Osteocyte (in vitro differentiated cells): ENCODE measurements at regions not wholly inside any gene's neighbourhood (a gene's known extent, or its start where the extent isn't known, plus 50 kb on each side); places are given as distances from the start of the nearest gene placed in this dataset.
"Not testable (repeated sequence)": the region's sequence is repeated elsewhere in the genome, so short reads cannot be mapped to it uniquely, and the experiment has no call there.

Source experiments
- DNase-seq: peaks from one replicate; pipeline ENCODE4 v3.0.0; 2021; ENCODE audit warnings: mixed read lengths; ENCODE audit not compliant: unreplicated experiment; ENCODE audit errors: extremely low spot score
- H3K27ac Mint-ChIP-seq: one replicate; pipeline ENCODE4 v1.8.0; 2021; ENCODE audit warnings: mild to moderate bottlenecking, mixed read lengths; ENCODE audit not compliant: unreplicated experiment
- H3K27me3 Mint-ChIP-seq: one replicate; pipeline ENCODE4 v1.8.0; 2021; ENCODE audit warnings: mixed read lengths; ENCODE audit not compliant: unreplicated experiment
- H3K36me3 Mint-ChIP-seq: one replicate; pipeline ENCODE4 v1.8.0; 2021; ENCODE audit warnings: mixed read lengths; ENCODE audit not compliant: unreplicated experiment
- H3K4me1 Mint-ChIP-seq: one replicate; pipeline ENCODE4 v1.8.0; 2021; ENCODE audit warnings: mixed read lengths; ENCODE audit not compliant: unreplicated experiment
- H3K4me3 Mint-ChIP-seq: one replicate; pipeline ENCODE4 v1.8.0; 2021; ENCODE audit warnings: mild to moderate bottlenecking, moderate library complexity, mixed read lengths; ENCODE audit not compliant: unreplicated experiment
- H3K9me3 Mint-ChIP-seq: one replicate; pipeline ENCODE4 v1.8.0; 2021; ENCODE audit warnings: mixed read lengths; ENCODE audit not compliant: unreplicated experiment
- TF ChIP-seq, protein P1 (sequence below): fragments of 200-600 bp; sonication (generic); IDR thresholded peaks from 2 replicates; pipeline ENCODE4 v1.5.0; 2021; ENCODE audit warnings: antibody characterized with exemption, mild to moderate bottlenecking, moderate library complexity

DNA sequence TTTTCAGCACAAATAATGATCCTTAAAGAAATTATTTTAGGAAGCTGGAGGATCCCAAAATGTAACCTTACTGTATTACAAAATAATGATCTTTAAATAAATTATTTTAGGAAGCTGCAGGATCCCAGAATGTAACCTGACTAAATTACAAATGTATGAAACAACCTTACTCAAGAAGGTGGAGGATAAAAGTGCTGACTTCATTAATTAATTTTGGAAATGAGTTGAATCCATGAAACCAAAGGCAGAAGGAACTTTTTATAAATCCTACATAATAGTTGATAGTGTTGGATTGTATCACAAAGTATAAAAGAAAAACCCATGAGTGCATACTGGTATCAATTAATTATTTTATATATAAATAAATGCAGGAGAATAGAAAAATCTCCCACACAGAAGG, 859.9 kb downstream of the KCNJ2 start:
- Mint-ChIP-seq H3K27ac (no peak overlapping the region), H3K9me3 (no peaks in the 10 kb centered on the region), H3K27me3 (peaks cover 4% of the 10 kb centered on the region), H3K4me3 (no peak overlapping the region), H3K36me3 (no peaks in the 10 kb centered on the region), H3K4me1 (no peaks in the 10 kb centered on the region)
- DNase-seq, result no peak
- TF ChIP-seq, protein P1, sequence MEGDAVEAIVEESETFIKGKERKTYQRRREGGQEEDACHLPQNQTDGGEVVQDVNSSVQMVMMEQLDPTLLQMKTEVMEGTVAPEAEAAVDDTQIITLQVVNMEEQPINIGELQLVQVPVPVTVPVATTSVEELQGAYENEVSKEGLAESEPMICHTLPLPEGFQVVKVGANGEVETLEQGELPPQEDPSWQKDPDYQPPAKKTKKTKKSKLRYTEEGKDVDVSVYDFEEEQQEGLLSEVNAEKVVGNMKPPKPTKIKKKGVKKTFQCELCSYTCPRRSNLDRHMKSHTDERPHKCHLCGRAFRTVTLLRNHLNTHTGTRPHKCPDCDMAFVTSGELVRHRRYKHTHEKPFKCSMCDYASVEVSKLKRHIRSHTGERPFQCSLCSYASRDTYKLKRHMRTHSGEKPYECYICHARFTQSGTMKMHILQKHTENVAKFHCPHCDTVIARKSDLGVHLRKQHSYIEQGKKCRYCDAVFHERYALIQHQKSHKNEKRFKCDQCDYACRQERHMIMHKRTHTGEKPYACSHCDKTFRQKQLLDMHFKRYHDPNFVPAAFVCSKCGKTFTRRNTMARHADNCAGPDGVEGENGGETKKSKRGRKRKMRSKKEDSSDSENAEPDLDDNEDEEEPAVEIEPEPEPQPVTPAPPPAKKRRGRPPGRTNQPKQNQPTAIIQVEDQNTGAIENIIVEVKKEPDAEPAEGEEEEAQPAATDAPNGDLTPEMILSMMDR, result no peak

DNA sequence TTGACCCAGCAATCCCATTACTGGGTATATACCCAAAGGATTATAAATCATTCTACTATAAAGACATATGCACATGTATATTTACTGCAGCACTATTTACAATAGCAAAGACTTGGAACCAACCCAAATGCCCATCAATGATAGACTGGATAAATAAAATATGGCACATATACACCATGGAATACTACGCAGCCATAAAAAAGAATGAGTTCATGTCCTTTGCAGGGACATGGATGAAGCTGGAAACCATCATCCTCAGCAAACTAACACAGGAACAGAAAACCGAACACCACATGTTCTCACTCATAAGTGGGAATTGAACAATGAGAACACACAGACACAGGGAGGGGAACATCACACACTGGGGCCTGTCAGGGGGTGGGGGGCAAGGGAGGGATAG, 862.0 kb downstream of the KCNJ2 start:
- H3K4me1 Mint-ChIP-seq, H3K36me3 Mint-ChIP-seq, H3K27me3 Mint-ChIP-seq, H3K27ac Mint-ChIP-seq, DNase-seq, H3K4me3 Mint-ChIP-seq, H3K9me3 Mint-ChIP-seq: not testable (repeated sequence)

- Mint-ChIP-seq H3K27me3 (no peaks in the 10 kb centered on the region), H3K27ac (no peak overlapping the region), H3K36me3 (no peaks in the 10 kb centered on the region), H3K4me3 (no peak overlapping the region), H3K4me1 (no peaks in the 10 kb centered on the region), H3K9me3 (no peaks in the 10 kb centered on the region)
- TF ChIP-seq, protein P1, result no peak
- no peak for DNase-seq
Measured at GRCh38 chr17:71032746-71033273, 863.5 kb downstream of the KCNJ2 start.

GRCh38 chr17:71033336-71033735, 864.0 kb downstream of the KCNJ2 start:
- TF ChIP-seq, protein P1, result no peak
- Mint-ChIP-seq H3K36me3 (no peaks in the 10 kb centered on the region), H3K4me3 (no peak overlapping the region)

DNA sequence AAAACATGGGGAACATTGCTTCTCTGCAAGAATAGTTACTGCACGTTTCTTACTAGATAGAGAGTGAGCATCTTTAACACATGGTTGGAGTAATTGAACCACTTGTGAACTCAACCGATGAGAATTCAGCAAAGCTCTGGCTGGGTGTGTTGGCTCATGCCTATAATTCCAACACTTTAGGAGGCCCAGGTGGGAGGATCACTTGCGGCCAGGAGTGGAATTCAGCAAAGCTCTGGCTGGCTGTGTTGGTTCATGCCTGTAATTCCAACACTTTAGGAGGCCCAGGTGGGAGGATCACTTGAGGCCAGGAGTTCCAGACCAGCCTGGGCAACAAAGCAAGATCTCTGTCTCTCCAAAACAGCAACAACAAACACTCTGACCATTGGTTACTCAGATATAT, 865.9 kb downstream of the KCNJ2 start:
- Mint-ChIP-seq H3K36me3 (no peaks in the 10 kb centered on the region), H3K9me3 (no peaks in the 10 kb centered on the region)

More at GRCh38 chr17:71033336-71033735, 864.0 kb downstream of the KCNJ2 start:
- Mint-ChIP-seq H3K9me3 (no peaks in the 10 kb centered on the region), H3K27me3 (no peaks in the 10 kb centered on the region), H3K27ac (no peak overlapping the region), H3K4me1 (no peaks in the 10 kb centered on the region)
- DNase-seq, result no peak

More for the DNA sequence above, 865.9 kb downstream of the KCNJ2 start:
- H3K4me3 Mint-ChIP-seq, result no peak overlapping the region
- no peak for DNase-seq
- H3K4me1 Mint-ChIP-seq, result no peaks in the 10 kb centered on the region
- H3K27ac Mint-ChIP-seq, result no peak overlapping the region
- TF ChIP-seq, protein P1, result no peak
- peaks cover 5% of the 10 kb centered on the region for H3K27me3 Mint-ChIP-seq
